ENCODE measurements at regions not wholly inside any gene's neighbourhood (a gene's known extent, or its start where the extent isn't known, plus 50 kb on each side); places are given as distances from the start of the nearest gene placed in this dataset.

DNA sequence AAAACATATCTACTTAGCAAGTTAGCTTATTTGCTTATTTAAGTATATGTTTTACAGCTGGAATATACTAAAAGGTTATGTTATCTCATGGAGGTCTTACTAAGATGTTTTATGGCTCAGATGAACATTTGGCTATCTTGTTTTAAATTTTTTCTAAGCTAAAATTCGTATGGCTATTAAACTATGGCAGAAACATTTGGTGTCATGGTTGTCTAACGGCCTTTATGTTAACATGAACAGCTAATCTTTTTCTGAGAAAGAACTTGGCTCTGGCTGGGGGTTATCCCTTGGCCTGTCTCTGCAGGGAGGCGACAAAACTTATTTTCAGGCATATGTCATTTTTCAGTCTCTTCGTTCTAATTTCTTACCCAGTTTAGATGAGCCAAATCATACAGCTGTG lies 101.5 kb upstream of the MTPN start:
- DNase-seq (ENCODE audit: low read depth in 1 of 2, low spot score in 1 of 2) = no peak
- TF ChIP-seq PHF8 (IDR thresholded peaks at IDR 0.05; ENCODE audit: borderline replicate concordance, low read depth) = no peak
- TF ChIP-seq CBX8 (IDR thresholded peaks at IDR 0.05) = no peak
- no peak for TF ChIP-seq FOSB (CRISPR knock-in tag; IDR thresholded peaks at IDR 0.05)
- 22% methylated on average over 4 of the region's 4 CpGs for WGBS (ENCODE audit: missing lambda C conversion rate)
- no peak for FAIRE-seq
- no peak overlapping the region for H3K4me2 ChIP-seq
- CTCF ChIA-PET = interaction anchor here (0.9 kb wide), 1 partner anchor 10 kb away, joined by 3 read pairs; no protein-coding TSS in a partner anchor
- POLR2A ChIA-PET = no interaction called here
- H3K4me1 ChIP-seq = no peaks in the 10 kb centered on the region
- ATAC-seq = no peak
- H3K9me3 ChIP-seq = no peaks in the 10 kb centered on the region
- H3K4me3 ChIP-seq = no peak overlapping the region
- no peak overlapping the region for H3K27ac ChIP-seq

- Histone ChIP-seq H3K4me2 (no peak overlapping the region), H3K4me3 (no peak overlapping the region), H3K9me3 (no peaks in the 10 kb centered on the region), H3K27ac (no peak overlapping the region), H3K4me1 (no peaks in the 10 kb centered on the region)
- ChIA-PET POLR2A (no interaction called here), CTCF (interaction anchor here (0.8 kb wide), 1 partner anchor 26 kb away, joined by 3 read pairs; no protein-coding TSS in a partner anchor)
- no peak for TF ChIP-seq HOXB5 (CRISPR knock-in tag; IDR thresholded peaks at IDR 0.05)
- no peak for TF ChIP-seq TP53 (CRISPR knock-in tag; IDR thresholded peaks at IDR 0.05)
- TF ChIP-seq SMC3 (IDR thresholded peaks at IDR 0.05) = no peak
- TF ChIP-seq KDM5A (IDR thresholded peaks at IDR 0.05) = no peak
- TF ChIP-seq RFX5 (IDR thresholded peaks at IDR 0.05) = no peak
- TF ChIP-seq KDM1A (IDR thresholded peaks at IDR 0.05; ENCODE audit: low read depth) = no peak
- TF ChIP-seq ZNF302 (CRISPR knock-in tag; IDR thresholded peaks at IDR 0.05) = no peak
- TF ChIP-seq, protein P1, sequence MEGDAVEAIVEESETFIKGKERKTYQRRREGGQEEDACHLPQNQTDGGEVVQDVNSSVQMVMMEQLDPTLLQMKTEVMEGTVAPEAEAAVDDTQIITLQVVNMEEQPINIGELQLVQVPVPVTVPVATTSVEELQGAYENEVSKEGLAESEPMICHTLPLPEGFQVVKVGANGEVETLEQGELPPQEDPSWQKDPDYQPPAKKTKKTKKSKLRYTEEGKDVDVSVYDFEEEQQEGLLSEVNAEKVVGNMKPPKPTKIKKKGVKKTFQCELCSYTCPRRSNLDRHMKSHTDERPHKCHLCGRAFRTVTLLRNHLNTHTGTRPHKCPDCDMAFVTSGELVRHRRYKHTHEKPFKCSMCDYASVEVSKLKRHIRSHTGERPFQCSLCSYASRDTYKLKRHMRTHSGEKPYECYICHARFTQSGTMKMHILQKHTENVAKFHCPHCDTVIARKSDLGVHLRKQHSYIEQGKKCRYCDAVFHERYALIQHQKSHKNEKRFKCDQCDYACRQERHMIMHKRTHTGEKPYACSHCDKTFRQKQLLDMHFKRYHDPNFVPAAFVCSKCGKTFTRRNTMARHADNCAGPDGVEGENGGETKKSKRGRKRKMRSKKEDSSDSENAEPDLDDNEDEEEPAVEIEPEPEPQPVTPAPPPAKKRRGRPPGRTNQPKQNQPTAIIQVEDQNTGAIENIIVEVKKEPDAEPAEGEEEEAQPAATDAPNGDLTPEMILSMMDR (IDR thresholded peaks at IDR 0.05) = no peak
- DNase-seq (ENCODE audit: low read depth in 1 of 2, low spot score in 1 of 2) (no peak), ATAC-seq (no peak), FAIRE-seq (no peak)
- WGBS (ENCODE audit: missing lambda C conversion rate) = 40% methylated on average over 2 of the region's 2 CpGs
These were observed 99.8 kb upstream of the MTPN start for GRCh38 chr7:136076954-136077353.

DNA sequence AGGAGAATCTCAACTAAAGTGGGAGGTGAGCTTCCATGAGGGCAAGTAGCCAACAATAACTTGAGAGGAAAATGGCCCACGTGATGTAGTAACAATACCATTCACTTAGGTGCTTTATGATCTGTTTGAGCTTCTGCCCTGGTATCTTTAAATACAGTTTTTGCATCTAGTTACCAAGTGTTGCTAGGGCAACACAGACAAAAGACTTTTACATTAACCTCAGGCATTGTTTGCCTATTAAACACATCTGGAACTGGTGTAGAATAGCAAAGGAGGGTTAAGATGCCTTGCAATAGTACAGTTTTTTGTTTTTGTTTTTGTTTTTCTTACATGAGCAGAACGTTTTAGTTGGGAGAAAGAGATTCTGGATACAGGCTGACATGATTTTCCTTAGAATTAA lies 97.7 kb upstream of the MTPN start:
- no peaks in the 10 kb centered on the region for H3K9me3 ChIP-seq
- FAIRE-seq (no peak), DNase-seq (ENCODE audit: low read depth in 1 of 2, low spot score in 1 of 2) (no peak), ATAC-seq (no peak)
- no peak overlapping the region for H3K27ac ChIP-seq
- no peaks in the 10 kb centered on the region for H3K4me1 ChIP-seq
- ChIA-PET POLR2A (no interaction called here), CTCF (no interaction called here)
- TF ChIP-seq JUNB (IDR thresholded peaks at IDR 0.05) = no peak
- no peak overlapping the region for H3K4me2 ChIP-seq
- WGBS (ENCODE audit: missing lambda C conversion rate) = 0% methylated on average over 2 of the region's 2 CpGs
- H3K4me3 ChIP-seq = no peak overlapping the region

GRCh38 chr7:136072447-136072846 lies 95.3 kb upstream of the MTPN start:
- DNase-seq (ENCODE audit: low read depth in 1 of 2, low spot score in 1 of 2) (no peak), FAIRE-seq (no peak), ATAC-seq (no peak)
- POLR2A ChIA-PET = no interaction called here
- 24% methylated on average over 4 of the region's 4 CpGs for WGBS (ENCODE audit: missing lambda C conversion rate)
- Histone ChIP-seq H3K27ac (no peak overlapping the region), H3K4me3 (no peak overlapping the region), H3K9me3 (no peaks in the 10 kb centered on the region), H3K4me2 (no peak overlapping the region), H3K4me1 (no peaks in the 10 kb centered on the region)
- TF ChIP-seq ZNF302 (CRISPR knock-in tag; IDR thresholded peaks at IDR 0.05) (no peak), ESRRA (IDR thresholded peaks at IDR 0.05; ENCODE audit: borderline replicate concordance, low read length) (no peak), HMGXB4 (CRISPR knock-in tag; IDR thresholded peaks at IDR 0.05; ENCODE audit: borderline replicate concordance) (no peak), POLR2AphosphoS2 (conservative IDR thresholded peaks at IDR 0.05; ENCODE audit: low read length) (no peak), HEYL (CRISPR knock-in tag; IDR thresholded peaks at IDR 0.05) (no peak), EP300 (IDR thresholded peaks at IDR 0.05) (no peak), FOXS1 (CRISPR knock-in tag; IDR thresholded peaks at IDR 0.05) (no peak), CBX2 (IDR thresholded peaks at IDR 0.05; ENCODE audit: borderline replicate concordance, low read depth) (no peak), HDAC2 (IDR thresholded peaks at IDR 0.05) (no peak), BHLHE40 (IDR thresholded peaks at IDR 0.05; ENCODE audit: low read depth, low read length) (no peak)
- TF ChIP-seq, protein P2, sequence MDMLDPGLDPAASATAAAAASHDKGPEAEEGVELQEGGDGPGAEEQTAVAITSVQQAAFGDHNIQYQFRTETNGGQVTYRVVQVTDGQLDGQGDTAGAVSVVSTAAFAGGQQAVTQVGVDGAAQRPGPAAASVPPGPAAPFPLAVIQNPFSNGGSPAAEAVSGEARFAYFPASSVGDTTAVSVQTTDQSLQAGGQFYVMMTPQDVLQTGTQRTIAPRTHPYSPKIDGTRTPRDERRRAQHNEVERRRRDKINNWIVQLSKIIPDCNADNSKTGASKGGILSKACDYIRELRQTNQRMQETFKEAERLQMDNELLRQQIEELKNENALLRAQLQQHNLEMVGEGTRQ (IDR thresholded peaks at IDR 0.05) = no peak
- TF ChIP-seq, protein P3, sequence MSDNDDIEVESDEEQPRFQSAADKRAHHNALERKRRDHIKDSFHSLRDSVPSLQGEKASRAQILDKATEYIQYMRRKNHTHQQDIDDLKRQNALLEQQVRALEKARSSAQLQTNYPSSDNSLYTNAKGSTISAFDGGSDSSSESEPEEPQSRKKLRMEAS (IDR thresholded peaks at IDR 0.05) = no peak
- CTCF ChIA-PET = interaction anchor here (1.3 kb wide), 1 partner anchor 19 kb away, joined by 3 read pairs; no protein-coding TSS in a partner anchor
